ENCODE measurements at regions not wholly inside any gene's neighbourhood (a gene's known extent, or its start where the extent isn't known, plus 50 kb on each side); places are given as distances from the start of the nearest gene placed in this dataset.

DNA sequence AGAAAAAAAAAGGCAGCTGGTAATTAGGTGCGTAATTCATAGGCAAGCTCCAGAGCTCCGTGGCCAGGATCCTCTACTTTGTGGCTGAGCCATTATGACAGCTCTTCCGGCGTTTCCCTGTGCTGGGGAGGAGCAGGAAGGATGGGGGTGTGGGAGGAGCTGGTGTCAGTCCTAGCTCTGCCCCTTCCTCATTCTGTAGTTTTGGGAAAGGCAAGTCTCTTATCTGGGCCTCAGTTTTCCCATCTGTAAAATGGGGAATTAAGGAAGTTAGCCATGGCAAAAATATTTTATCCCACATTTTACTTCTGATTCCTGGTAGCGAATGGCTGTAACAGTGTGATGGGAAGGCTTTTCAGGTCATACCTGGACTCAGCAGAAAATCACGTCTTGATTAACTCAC is 81.1 kb downstream of the SEC61B start:
- TF ChIP-seq, protein P1, sequence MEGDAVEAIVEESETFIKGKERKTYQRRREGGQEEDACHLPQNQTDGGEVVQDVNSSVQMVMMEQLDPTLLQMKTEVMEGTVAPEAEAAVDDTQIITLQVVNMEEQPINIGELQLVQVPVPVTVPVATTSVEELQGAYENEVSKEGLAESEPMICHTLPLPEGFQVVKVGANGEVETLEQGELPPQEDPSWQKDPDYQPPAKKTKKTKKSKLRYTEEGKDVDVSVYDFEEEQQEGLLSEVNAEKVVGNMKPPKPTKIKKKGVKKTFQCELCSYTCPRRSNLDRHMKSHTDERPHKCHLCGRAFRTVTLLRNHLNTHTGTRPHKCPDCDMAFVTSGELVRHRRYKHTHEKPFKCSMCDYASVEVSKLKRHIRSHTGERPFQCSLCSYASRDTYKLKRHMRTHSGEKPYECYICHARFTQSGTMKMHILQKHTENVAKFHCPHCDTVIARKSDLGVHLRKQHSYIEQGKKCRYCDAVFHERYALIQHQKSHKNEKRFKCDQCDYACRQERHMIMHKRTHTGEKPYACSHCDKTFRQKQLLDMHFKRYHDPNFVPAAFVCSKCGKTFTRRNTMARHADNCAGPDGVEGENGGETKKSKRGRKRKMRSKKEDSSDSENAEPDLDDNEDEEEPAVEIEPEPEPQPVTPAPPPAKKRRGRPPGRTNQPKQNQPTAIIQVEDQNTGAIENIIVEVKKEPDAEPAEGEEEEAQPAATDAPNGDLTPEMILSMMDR (IDR thresholded peaks at IDR 0.05): no peak
- TF ChIP-seq POLR2AphosphoS5 (IDR thresholded peaks at IDR 0.05): no peak
